ENCODE measurements at regions not wholly inside any gene's neighbourhood (a gene's known extent, or its start where the extent isn't known, plus 50 kb on each side); places are given as distances from the start of the nearest gene placed in this dataset.

GRCh38 chr2:117195381-117195780 is 619.1 kb upstream of the DDX18 start:
- H3K27me3 ChIP-seq (ENCODE audit: low read depth, low read length): no peaks in the 10 kb centered on the region
- H2AFZ ChIP-seq (ENCODE audit: low read depth, low read length): no peak overlapping the region
- H3K9me3 ChIP-seq (ENCODE audit: insufficient read depth, low read length): no peaks in the 10 kb centered on the region
- H3K27ac ChIP-seq (ENCODE audit: low read length): peak overlapping the region; percentile 36
- no peak for TF ChIP-seq CTCF (IDR thresholded peaks at IDR 0.05; ENCODE audit: low read depth, low read length)
- TF ChIP-seq EZH2phosphoT487 (IDR thresholded peaks at IDR 0.05; ENCODE audit: low read depth): no peak
- peak overlapping the region; percentile 66 for H3K4me2 ChIP-seq (ENCODE audit: low read length)
- peaks cover 20% of the 10 kb centered on the region for H3K4me1 ChIP-seq (ENCODE audit: low read length)
- peak overlapping the region; percentile 38 for H3K4me3 ChIP-seq (ENCODE audit: low read length)
- H3K79me2 ChIP-seq (ENCODE audit: low read length): no peaks in the 10 kb centered on the region
- H3K9ac ChIP-seq (ENCODE audit: low read length): no peak overlapping the region
- no peaks in the 10 kb centered on the region for H4K20me1 ChIP-seq (ENCODE audit: insufficient read depth, low read length)
- no peaks in the 10 kb centered on the region for H3K36me3 ChIP-seq (replicated peaks; ENCODE audit: low read depth, low read length)

- Histone ChIP-seq H4K20me1 (ENCODE audit: insufficient read depth, low read length) (no peaks in the 10 kb centered on the region), H3K79me2 (ENCODE audit: low read length) (no peaks in the 10 kb centered on the region), H3K4me2 (ENCODE audit: low read length) (no peak overlapping the region), H3K36me3 (replicated peaks; ENCODE audit: low read depth, low read length) (no peaks in the 10 kb centered on the region), H3K4me3 (ENCODE audit: low read length) (no peak overlapping the region), H3K27ac (ENCODE audit: low read length) (no peak overlapping the region), H3K9ac (ENCODE audit: low read length) (no peak overlapping the region), H3K27me3 (ENCODE audit: low read depth, low read length) (no peaks in the 10 kb centered on the region), H3K4me1 (ENCODE audit: low read length) (peaks cover 19% of the 10 kb centered on the region), H3K9me3 (ENCODE audit: insufficient read depth, low read length) (no peaks in the 10 kb centered on the region), H2AFZ (ENCODE audit: low read depth, low read length) (no peak overlapping the region)
- TF ChIP-seq EZH2phosphoT487 (IDR thresholded peaks at IDR 0.05; ENCODE audit: low read depth): no peak
Observed at GRCh38 chr2:117199511-117199910, 615.0 kb upstream of the DDX18 start.

- Histone ChIP-seq H3K79me2 (ENCODE audit: low read length) (no peaks in the 10 kb centered on the region), H3K9me3 (ENCODE audit: insufficient read depth, low read length) (no peaks in the 10 kb centered on the region), H3K4me1 (ENCODE audit: low read length) (no peaks in the 10 kb centered on the region), H3K4me2 (ENCODE audit: low read length) (no peak overlapping the region), H3K36me3 (replicated peaks; ENCODE audit: low read depth, low read length) (no peaks in the 10 kb centered on the region), H3K9ac (ENCODE audit: low read length) (no peak overlapping the region), H3K4me3 (ENCODE audit: low read length) (no peak overlapping the region), H2AFZ (ENCODE audit: low read depth, low read length) (no peak overlapping the region), H3K27me3 (ENCODE audit: low read depth, low read length) (no peaks in the 10 kb centered on the region), H3K27ac (ENCODE audit: low read length) (no peak overlapping the region), H4K20me1 (ENCODE audit: insufficient read depth, low read length) (no peaks in the 10 kb centered on the region)
- TF ChIP-seq CTCF (IDR thresholded peaks at IDR 0.05; ENCODE audit: low read depth, low read length) (no peak), EZH2phosphoT487 (IDR thresholded peaks at IDR 0.05; ENCODE audit: low read depth) (no peak)
Observed at GRCh38 chr2:117212562-117212961, 601.9 kb upstream of the DDX18 start.

GRCh38 chr2:117217145-117217544 is 597.3 kb upstream of the DDX18 start:
- H3K9me3 ChIP-seq (ENCODE audit: insufficient read depth, low read length): no peaks in the 10 kb centered on the region
- H3K27ac ChIP-seq (ENCODE audit: low read length): no peak overlapping the region
- no peak for TF ChIP-seq EZH2phosphoT487 (IDR thresholded peaks at IDR 0.05; ENCODE audit: low read depth)
- TF ChIP-seq CTCF (IDR thresholded peaks at IDR 0.05; ENCODE audit: low read depth, low read length): no peak
- no peaks in the 10 kb centered on the region for H3K36me3 ChIP-seq (replicated peaks; ENCODE audit: low read depth, low read length)
- no peak overlapping the region for H3K4me2 ChIP-seq (ENCODE audit: low read length)
- H4K20me1 ChIP-seq (ENCODE audit: insufficient read depth, low read length): no peaks in the 10 kb centered on the region
- no peak overlapping the region for H2AFZ ChIP-seq (ENCODE audit: low read depth, low read length)
- no peak overlapping the region for H3K9ac ChIP-seq (ENCODE audit: low read length)
- no peaks in the 10 kb centered on the region for H3K79me2 ChIP-seq (ENCODE audit: low read length)
- H3K4me1 ChIP-seq (ENCODE audit: low read length): no peaks in the 10 kb centered on the region
- H3K27me3 ChIP-seq (ENCODE audit: low read depth, low read length): no peaks in the 10 kb centered on the region
- no peak overlapping the region for H3K4me3 ChIP-seq (ENCODE audit: low read length)

- Histone ChIP-seq H3K4me1 (ENCODE audit: low read length) (no peaks in the 10 kb centered on the region), H3K27ac (ENCODE audit: low read length) (no peak overlapping the region), H3K79me2 (ENCODE audit: low read length) (no peaks in the 10 kb centered on the region), H3K9me3 (ENCODE audit: insufficient read depth, low read length) (no peaks in the 10 kb centered on the region), H3K4me3 (ENCODE audit: low read length) (no peak overlapping the region), H2AFZ (ENCODE audit: low read depth, low read length) (no peak overlapping the region), H3K9ac (ENCODE audit: low read length) (no peak overlapping the region), H3K27me3 (ENCODE audit: low read depth, low read length) (no peaks in the 10 kb centered on the region), H4K20me1 (ENCODE audit: insufficient read depth, low read length) (no peaks in the 10 kb centered on the region), H3K36me3 (replicated peaks; ENCODE audit: low read depth, low read length) (no peaks in the 10 kb centered on the region), H3K4me2 (ENCODE audit: low read length) (no peak overlapping the region)
- TF ChIP-seq EZH2phosphoT487 (IDR thresholded peaks at IDR 0.05; ENCODE audit: low read depth): no peak
- TF ChIP-seq CTCF (IDR thresholded peaks at IDR 0.05; ENCODE audit: low read depth, low read length): no peak
Observed at GRCh38 chr2:117222809-117223208, 591.7 kb upstream of the DDX18 start.

Measured in OCI-LY3 (cell line).